Mesendoderm (in vitro differentiated cells): ENCODE measurements at regions not wholly inside any gene's neighbourhood (a gene's known extent, or its start where the extent isn't known, plus 50 kb on each side); places are given as distances from the start of the nearest gene placed in this dataset.

ENCODE experiments used
- DNase-seq: peaks from one replicate; pipeline ENCODE4 v3.0.0; 2013
- H2AK5ac ChIP-seq: 2 replicates; pipeline ENCODE4 v1.6.1; 2013; ENCODE audit warnings: low read length, inconsistent platforms
- H2BK120ac ChIP-seq: 2 replicates; pipeline ENCODE4 v1.6.1; 2013; ENCODE audit warnings: low read depth, mild to moderate bottlenecking, low read length, moderate library complexity, mixed read lengths
- H2BK15ac ChIP-seq: replicated peaks from 2 replicates; pipeline ENCODE4 v1.6.1; 2013; ENCODE audit warnings: low read depth, mild to moderate bottlenecking, moderate library complexity
- H2BK5ac ChIP-seq: 2 replicates; pipeline ENCODE4 v1.6.1; 2013; ENCODE audit warnings: low read length, inconsistent platforms
- H3K18ac ChIP-seq: 2 replicates; pipeline ENCODE4 v1.6.1; 2013; ENCODE audit warnings: mild to moderate bottlenecking, low read length, mixed read lengths
- H3K23ac ChIP-seq: one replicate; pipeline ENCODE4 v1.6.1; 2013; ENCODE audit warnings: low read length
- H3K27ac ChIP-seq: 2 replicates; pipeline ENCODE4 v1.5.1; 2013; ENCODE audit warnings: low read depth, mild to moderate bottlenecking, inconsistent platforms, low read length, moderate library complexity
- H3K27me3 ChIP-seq: 2 replicates; pipeline ENCODE4 v1.6.1; 2013; ENCODE audit warnings: low read length, control low read depth, mild to moderate bottlenecking, inconsistent platforms; ENCODE audit not compliant: insufficient read depth, poor library complexity
- H3K36me3 ChIP-seq: 2 replicates; pipeline ENCODE4 v1.6.1; 2013; ENCODE audit warnings: low read length, inconsistent platforms; ENCODE audit not compliant: control insufficient read depth, insufficient read depth
- H3K4ac ChIP-seq: one replicate; pipeline ENCODE4 v1.6.1; 2013; ENCODE audit warnings: low read depth, mild to moderate bottlenecking, low read length, moderate library complexity
- H3K4me1 ChIP-seq: 2 replicates; pipeline ENCODE4 v1.6.1; 2013; ENCODE audit warnings: low read depth, low read length, inconsistent platforms; ENCODE audit not compliant: control insufficient read depth
- H3K4me2 ChIP-seq: 2 replicates; pipeline ENCODE4 v1.6.1; 2013; ENCODE audit warnings: low read length
- H3K4me3 ChIP-seq: 2 replicates; pipeline ENCODE4 v1.5.1; 2013; ENCODE audit warnings: mild to moderate bottlenecking, low read length
- H3K56ac ChIP-seq: one replicate; pipeline ENCODE4 v1.6.1; 2013; ENCODE audit warnings: low read length
- H3K79me1 ChIP-seq: 2 replicates; pipeline ENCODE4 v1.6.1; 2013; ENCODE audit warnings: low read length, inconsistent platforms
- H3K79me2 ChIP-seq: 2 replicates; pipeline ENCODE4 v1.6.1; 2013; ENCODE audit warnings: mild to moderate bottlenecking, low read length; ENCODE audit not compliant: control insufficient read depth, insufficient read depth
- H3K9ac ChIP-seq: 2 replicates; pipeline ENCODE4 v1.6.1; 2013; ENCODE audit warnings: low read length, inconsistent platforms
- H4K5ac ChIP-seq: one replicate; pipeline ENCODE4 v1.6.1; 2013; ENCODE audit warnings: low read length
- H4K8ac ChIP-seq: one replicate; pipeline ENCODE4 v1.6.1; 2013; ENCODE audit warnings: low read depth, mild to moderate bottlenecking, control low read depth, low read length, moderate library complexity
- WGBS: extraction: QIAGEN DNeasy Blood & Tissue Kit; methylation state at CpG from one replicate; pipeline ENCODE4 v1.1.7; 2013; ENCODE audit warnings: low lambda C conversion rate, missing lambda C conversion rate; ENCODE audit not compliant: insufficient coverage; ENCODE audit errors: extremely low coverage; 5-methylcytosine and 5-hydroxymethylcytosine counted together

- no peak overlapping the region for H2BK120ac ChIP-seq
- H3K36me3 ChIP-seq: no peaks in the 10 kb centered on the region
- WGBS: no CpG with 5 or more reads among the region's 4 CpGs
- H3K23ac ChIP-seq: no peak overlapping the region
- H3K4me1 ChIP-seq: no peaks in the 10 kb centered on the region
- H4K8ac ChIP-seq: no peak overlapping the region
- H4K5ac ChIP-seq: no peak overlapping the region
- H3K79me1 ChIP-seq: no peaks in the 10 kb centered on the region
- H3K4me3 ChIP-seq: no peak overlapping the region
- H3K4ac ChIP-seq: no peak overlapping the region
- H2AK5ac ChIP-seq: no peak overlapping the region
- no peak overlapping the region for H3K4me2 ChIP-seq
- no peak overlapping the region for H2BK15ac ChIP-seq
- no peak overlapping the region for H2BK5ac ChIP-seq
- H3K27ac ChIP-seq: no peak overlapping the region
- H3K9ac ChIP-seq: no peak overlapping the region
- H3K18ac ChIP-seq: no peak overlapping the region
- no peak for DNase-seq
- no peak overlapping the region for H3K56ac ChIP-seq
- H3K27me3 ChIP-seq: no peaks in the 10 kb centered on the region
- H3K79me2 ChIP-seq: no peaks in the 10 kb centered on the region
These were observed 214.7 kb downstream of the FBXO15 start for GRCh38 chr18:73932976-73933375.

GRCh38 chr18:73927496-73927895, 220.1 kb downstream of the FBXO15 start:
- Histone ChIP-seq H3K27me3 (no peaks in the 10 kb centered on the region), H3K4me1 (no peaks in the 10 kb centered on the region), H3K79me1 (no peaks in the 10 kb centered on the region), H2BK5ac (no peak overlapping the region), H3K23ac (no peak overlapping the region), H2BK15ac (no peak overlapping the region), H3K18ac (no peak overlapping the region), H3K4me2 (no peak overlapping the region), H2AK5ac (no peak overlapping the region), H4K5ac (no peak overlapping the region), H3K79me2 (no peaks in the 10 kb centered on the region), H3K4me3 (no peak overlapping the region), H3K36me3 (no peaks in the 10 kb centered on the region), H3K9ac (no peak overlapping the region), H4K8ac (no peak overlapping the region), H2BK120ac (no peak overlapping the region), H3K56ac (no peak overlapping the region), H3K27ac (no peak overlapping the region), H3K4ac (no peak overlapping the region)
- no peak for DNase-seq
- no CpG with 5 or more reads among the region's 2 CpGs for WGBS

- Histone ChIP-seq H2BK15ac (no peak overlapping the region), H3K79me1 (no peaks in the 10 kb centered on the region), H3K4me3 (no peak overlapping the region), H3K27ac (no peak overlapping the region), H3K79me2 (no peaks in the 10 kb centered on the region), H4K5ac (no peak overlapping the region), H2AK5ac (no peak overlapping the region), H3K4me2 (no peak overlapping the region), H3K9ac (no peak overlapping the region), H4K8ac (no peak overlapping the region), H3K4ac (no peak overlapping the region), H3K23ac (no peak overlapping the region), H3K18ac (no peak overlapping the region), H2BK120ac (no peak overlapping the region), H3K56ac (no peak overlapping the region), H3K4me1 (no peaks in the 10 kb centered on the region), H3K27me3 (no peaks in the 10 kb centered on the region), H2BK5ac (no peak overlapping the region), H3K36me3 (no peaks in the 10 kb centered on the region)
- WGBS: no CpG with 5 or more reads among the region's 3 CpGs
- no peak for DNase-seq
These were observed 222.8 kb downstream of the FBXO15 start for GRCh38 chr18:73924836-73925235.

- Histone ChIP-seq H3K18ac (no peak overlapping the region), H2BK15ac (no peak overlapping the region), H3K27me3 (no peaks in the 10 kb centered on the region), H3K23ac (no peak overlapping the region), H3K27ac (no peak overlapping the region), H4K5ac (no peak overlapping the region), H2BK120ac (no peak overlapping the region), H3K56ac (no peak overlapping the region), H4K8ac (no peak overlapping the region), H3K36me3 (no peaks in the 10 kb centered on the region), H3K4me3 (no peak overlapping the region), H2BK5ac (no peak overlapping the region), H3K4me2 (no peak overlapping the region), H3K4ac (no peak overlapping the region), H2AK5ac (no peak overlapping the region), H3K9ac (no peak overlapping the region), H3K4me1 (no peaks in the 10 kb centered on the region), H3K79me2 (no peaks in the 10 kb centered on the region), H3K79me1 (no peaks in the 10 kb centered on the region)
- no peak for DNase-seq
- WGBS: no CpG with 5 or more reads among the region's 4 CpGs
These were observed 223.3 kb downstream of the FBXO15 start for GRCh38 chr18:73924307-73924706.

GRCh38 chr18:73923866-73924265, 223.8 kb downstream of the FBXO15 start:
- Histone ChIP-seq H3K9ac (no peak overlapping the region), H3K36me3 (no peaks in the 10 kb centered on the region), H3K4me1 (no peaks in the 10 kb centered on the region), H3K4ac (no peak overlapping the region), H4K5ac (no peak overlapping the region), H3K56ac (no peak overlapping the region), H3K27ac (no peak overlapping the region), H3K79me2 (no peaks in the 10 kb centered on the region), H3K23ac (no peak overlapping the region), H3K4me2 (no peak overlapping the region), H2AK5ac (no peak overlapping the region), H3K18ac (no peak overlapping the region), H2BK5ac (no peak overlapping the region), H2BK120ac (no peak overlapping the region), H4K8ac (no peak overlapping the region), H3K27me3 (no peaks in the 10 kb centered on the region), H2BK15ac (no peak overlapping the region), H3K79me1 (no peaks in the 10 kb centered on the region), H3K4me3 (no peak overlapping the region)
- no CpG with 5 or more reads among the region's 3 CpGs for WGBS
- DNase-seq: no peak

- no peak overlapping the region for H3K27ac ChIP-seq
- no peak overlapping the region for H2BK120ac ChIP-seq
- no peak overlapping the region for H3K18ac ChIP-seq
- H3K4me3 ChIP-seq: no peak overlapping the region
- H2BK5ac ChIP-seq: no peak overlapping the region
- H2AK5ac ChIP-seq: no peak overlapping the region
- no peak overlapping the region for H3K4ac ChIP-seq
- no peaks in the 10 kb centered on the region for H3K36me3 ChIP-seq
- no peak overlapping the region for H4K5ac ChIP-seq
- H4K8ac ChIP-seq: no peak overlapping the region
- H3K79me1 ChIP-seq: no peaks in the 10 kb centered on the region
- no peak overlapping the region for H3K9ac ChIP-seq
- H3K27me3 ChIP-seq: no peaks in the 10 kb centered on the region
- WGBS: no CpG with 5 or more reads among the region's 2 CpGs
- no peak for DNase-seq
- no peaks in the 10 kb centered on the region for H3K79me2 ChIP-seq
- no peak overlapping the region for H3K56ac ChIP-seq
- no peak overlapping the region for H2BK15ac ChIP-seq
- H3K4me2 ChIP-seq: no peak overlapping the region
- H3K23ac ChIP-seq: no peak overlapping the region
- no peaks in the 10 kb centered on the region for H3K4me1 ChIP-seq
These were observed 227.6 kb downstream of the FBXO15 start for GRCh38 chr18:73920033-73920432.
